ENCODE measurements at regions not wholly inside any gene's neighbourhood (a gene's known extent, or its start where the extent isn't known, plus 50 kb on each side); places are given as distances from the start of the nearest gene placed in this dataset.

DNA sequence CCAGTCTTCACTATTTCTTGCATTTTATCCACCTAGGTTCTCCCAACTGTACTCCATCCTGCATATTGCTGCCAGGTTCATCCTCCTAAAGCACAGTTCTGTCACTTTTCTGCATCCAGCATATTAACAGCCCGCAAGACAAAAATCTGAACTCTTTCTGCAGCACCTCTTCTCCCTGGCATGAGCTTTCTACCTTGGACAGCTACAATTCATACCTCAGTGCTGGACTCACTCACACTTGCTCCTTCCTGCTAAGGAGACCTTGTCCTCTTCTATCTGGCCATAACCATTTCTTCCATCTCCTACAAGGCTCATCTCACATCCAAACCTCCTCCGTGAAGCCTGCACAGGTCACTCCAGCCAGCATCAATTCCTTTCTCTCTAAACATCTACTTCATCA is 170.1 kb upstream of the GRIP1 start:
- Histone ChIP-seq H3K9me2 (ENCODE audit: insufficient read depth, low read length) (no peaks in the 10 kb centered on the region; the same call in 1 of the 2 replicates), H4K20me1 (ENCODE audit: insufficient read depth, low read length) (no peaks in the 10 kb centered on the region), H3K36me3 (ENCODE audit: insufficient read depth, low read length) (no peaks in the 10 kb centered on the region), H3K79me2 (ENCODE audit: insufficient read depth, low read depth, low read length) (no peaks in the 10 kb centered on the region), H3K4me1 (ENCODE audit: insufficient read depth, low read length, poor library complexity, severe bottlenecking) (peaks cover 16% of the 10 kb centered on the region), H3K4me2 (ENCODE audit: low read length) (no peak overlapping the region), H2AFZ (ENCODE audit: low read length) (no peak overlapping the region), H3K9me3 (ENCODE audit: low read length) (no peaks in the 10 kb centered on the region), H3K27ac (ENCODE audit: low read depth, low read length, poor library complexity, severe bottlenecking) (no peak overlapping the region), H3K4me3 (ENCODE audit: low read depth, low read length, poor library complexity, severe bottlenecking) (no peak overlapping the region)
- DNase-seq (ENCODE audit: low spot score): no peak
- ChIA-PET CTCF (ENCODE audit: unreplicated experiment) (no interaction called here), POLR2A (interaction anchor here (0.6 kb wide), 1 partner anchor 904 kb away, joined by 3 read pairs; no protein-coding TSS in a partner anchor)
- no peak for TF ChIP-seq EZH2phosphoT487 (IDR thresholded peaks at IDR 0.05; ENCODE audit: borderline replicate concordance, low read depth, low read length)
- TF ChIP-seq, protein P1, sequence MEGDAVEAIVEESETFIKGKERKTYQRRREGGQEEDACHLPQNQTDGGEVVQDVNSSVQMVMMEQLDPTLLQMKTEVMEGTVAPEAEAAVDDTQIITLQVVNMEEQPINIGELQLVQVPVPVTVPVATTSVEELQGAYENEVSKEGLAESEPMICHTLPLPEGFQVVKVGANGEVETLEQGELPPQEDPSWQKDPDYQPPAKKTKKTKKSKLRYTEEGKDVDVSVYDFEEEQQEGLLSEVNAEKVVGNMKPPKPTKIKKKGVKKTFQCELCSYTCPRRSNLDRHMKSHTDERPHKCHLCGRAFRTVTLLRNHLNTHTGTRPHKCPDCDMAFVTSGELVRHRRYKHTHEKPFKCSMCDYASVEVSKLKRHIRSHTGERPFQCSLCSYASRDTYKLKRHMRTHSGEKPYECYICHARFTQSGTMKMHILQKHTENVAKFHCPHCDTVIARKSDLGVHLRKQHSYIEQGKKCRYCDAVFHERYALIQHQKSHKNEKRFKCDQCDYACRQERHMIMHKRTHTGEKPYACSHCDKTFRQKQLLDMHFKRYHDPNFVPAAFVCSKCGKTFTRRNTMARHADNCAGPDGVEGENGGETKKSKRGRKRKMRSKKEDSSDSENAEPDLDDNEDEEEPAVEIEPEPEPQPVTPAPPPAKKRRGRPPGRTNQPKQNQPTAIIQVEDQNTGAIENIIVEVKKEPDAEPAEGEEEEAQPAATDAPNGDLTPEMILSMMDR (conservative IDR thresholded peaks at IDR 0.05; ENCODE audit: low read length): no peak
- no TSS peak for BruUV-seq (replicated peaks)
- intact Hi-C loops (cut with micrococcal nuclease; ENCODE audit: unreplicated experiment): no loop called here

- POLR2A ChIA-PET: no interaction called here
- intact Hi-C loops (cut with micrococcal nuclease; ENCODE audit: unreplicated experiment): no loop called here
- CTCF ChIA-PET (ENCODE audit: unreplicated experiment): no interaction called here
Observed at GRCh38 chr12:66851134-66851533, 172.3 kb upstream of the GRIP1 start.

GRCh38 chr12:66852091-66852490 is 173.2 kb upstream of the GRIP1 start:
- ChIA-PET CTCF (ENCODE audit: unreplicated experiment) (no interaction called here), POLR2A (interaction anchor here (0.7 kb wide), 1 partner anchor 530 kb away, joined by 3 read pairs; no protein-coding TSS in a partner anchor)
- Histone ChIP-seq H3K4me2 (ENCODE audit: low read length) (no peak overlapping the region), H3K27ac (ENCODE audit: low read depth, low read length, poor library complexity, severe bottlenecking) (no peak overlapping the region), H3K9me3 (ENCODE audit: low read length) (no peaks in the 10 kb centered on the region), H3K79me2 (ENCODE audit: insufficient read depth, low read depth, low read length) (no peaks in the 10 kb centered on the region), H2AFZ (ENCODE audit: low read length) (no peak overlapping the region), H4K20me1 (ENCODE audit: insufficient read depth, low read length) (no peaks in the 10 kb centered on the region), H3K36me3 (ENCODE audit: insufficient read depth, low read length) (no peaks in the 10 kb centered on the region), H3K4me1 (ENCODE audit: insufficient read depth, low read length, poor library complexity, severe bottlenecking) (peaks cover 13% of the 10 kb centered on the region), H3K9me2 (ENCODE audit: insufficient read depth, low read length) (no peaks in the 10 kb centered on the region; the same call in 1 of the 2 replicates), H3K4me3 (ENCODE audit: low read depth, low read length, poor library complexity, severe bottlenecking) (no peak overlapping the region)
- intact Hi-C loops (cut with micrococcal nuclease; ENCODE audit: unreplicated experiment): no loop called here
- DNase-seq (ENCODE audit: low spot score): no peak
- BruUV-seq (replicated peaks): no TSS peak
- no peak for TF ChIP-seq EZH2phosphoT487 (IDR thresholded peaks at IDR 0.05; ENCODE audit: borderline replicate concordance, low read depth, low read length)
- TF ChIP-seq, protein P1 (conservative IDR thresholded peaks at IDR 0.05; ENCODE audit: low read length): no peak

More at GRCh38 chr12:66851134-66851533, 172.3 kb upstream of the GRIP1 start:
- no peak overlapping the region for H3K4me3 ChIP-seq (ENCODE audit: low read depth, low read length, poor library complexity, severe bottlenecking)
- peak overlapping the region; percentile 57 for H2AFZ ChIP-seq (ENCODE audit: low read length)
- 0 out of 2 replicates have a peak overlapping the region, but pooled peaks have one; percentile 6 for H3K4me2 ChIP-seq (ENCODE audit: low read length)
- no TSS peak for BruUV-seq (replicated peaks)
- H3K27ac ChIP-seq (ENCODE audit: low read depth, low read length, poor library complexity, severe bottlenecking): no peak overlapping the region
- H3K36me3 ChIP-seq (ENCODE audit: insufficient read depth, low read length): no peaks in the 10 kb centered on the region
- peaks cover 16% of the 10 kb centered on the region for H3K4me1 ChIP-seq (ENCODE audit: insufficient read depth, low read length, poor library complexity, severe bottlenecking)
- peak; percentile 51 for DNase-seq (ENCODE audit: low spot score)
- no peaks in the 10 kb centered on the region for H4K20me1 ChIP-seq (ENCODE audit: insufficient read depth, low read length)
- no peaks in the 10 kb centered on the region for H3K79me2 ChIP-seq (ENCODE audit: insufficient read depth, low read depth, low read length)
- no peak for TF ChIP-seq EZH2phosphoT487 (IDR thresholded peaks at IDR 0.05; ENCODE audit: borderline replicate concordance, low read depth, low read length)
- TF ChIP-seq, protein P1 (conservative IDR thresholded peaks at IDR 0.05; ENCODE audit: low read length): no peak
- no peaks in the 10 kb centered on the region for H3K9me3 ChIP-seq (ENCODE audit: low read length)
- no peaks in the 10 kb centered on the region; the same call in 1 of the 2 replicates for H3K9me2 ChIP-seq (ENCODE audit: insufficient read depth, low read length)
